CD4-positive, alpha-beta T cell treated with Interleukin-12 subunit alpha and Interleukin-12 subunit beta, for 1 hour (primary cell): ENCODE measurements at regions not wholly inside any gene's neighbourhood (a gene's known extent, or its start where the extent isn't known, plus 50 kb on each side); places are given as distances from the start of the nearest gene placed in this dataset.

Experiments
- DNase-seq: peaks from one replicate; pipeline ENCODE4 v3.0.0-alpha.2; 2020

DNA sequence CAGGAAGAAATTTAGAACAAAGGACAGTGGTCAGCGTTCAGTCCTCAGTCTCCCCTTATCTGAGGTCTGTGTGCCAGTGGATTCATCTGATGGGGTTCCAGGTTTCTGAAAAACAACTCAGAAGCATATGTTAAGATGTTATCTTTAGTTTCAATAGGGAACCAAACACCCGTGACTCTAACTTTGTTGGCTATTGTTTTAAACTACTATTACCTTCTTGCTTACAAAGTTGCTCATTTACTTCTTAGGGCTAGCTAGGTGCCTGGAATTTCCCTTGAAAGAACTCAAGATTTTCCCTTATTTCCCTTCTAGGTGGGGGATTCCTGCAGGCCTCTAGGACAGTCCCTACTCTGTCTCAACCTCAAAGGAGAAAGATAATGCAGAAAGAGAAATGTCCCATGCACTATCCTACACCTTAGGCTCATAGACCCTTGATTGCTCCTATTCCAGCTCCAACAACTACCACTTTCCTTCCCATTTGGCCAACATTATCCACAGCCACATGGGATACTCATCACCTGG is 192.5 kb upstream of the LYZL1 start:
- no peak for DNase-seq

DNA sequence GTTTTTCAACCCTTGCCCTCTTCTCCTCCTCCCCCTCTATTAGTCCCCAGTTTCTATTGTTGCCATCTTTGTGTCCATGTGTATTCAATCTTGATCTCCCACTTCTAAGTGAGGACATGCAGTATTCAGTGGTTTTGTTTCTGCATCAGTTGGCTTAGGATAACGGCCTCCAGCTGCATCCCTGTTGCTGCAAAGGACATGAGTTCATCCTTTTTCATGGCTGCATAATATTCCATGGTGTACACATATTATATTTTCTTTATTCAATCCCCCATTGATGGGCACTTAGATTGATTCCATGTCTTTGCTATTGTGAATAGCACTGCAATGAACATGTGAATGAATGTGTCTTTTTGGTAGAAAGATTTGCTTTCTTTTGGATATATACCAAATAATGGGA is 190.4 kb upstream of the LYZL1 start:
- no peak for DNase-seq

DNA sequence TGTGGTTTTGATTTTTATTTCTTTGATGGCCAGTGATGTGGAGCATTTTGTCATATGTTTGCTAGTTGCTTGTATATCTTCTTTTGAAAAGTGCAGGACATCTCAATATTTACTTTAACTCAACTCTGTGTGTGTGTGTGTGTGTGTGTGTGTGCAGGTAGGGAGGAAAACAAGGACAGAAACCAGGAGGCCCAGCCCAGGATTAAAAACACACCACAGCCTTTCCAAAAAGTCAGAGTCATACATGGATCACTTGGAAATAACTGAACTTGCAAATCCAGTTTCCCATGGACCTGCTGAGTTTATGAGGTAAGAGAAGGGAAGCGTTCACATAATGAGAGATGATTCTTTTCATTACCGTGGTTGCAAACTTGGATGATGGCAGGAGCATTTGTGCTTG is 189.9 kb upstream of the LYZL1 start:
- no peak for DNase-seq

DNA sequence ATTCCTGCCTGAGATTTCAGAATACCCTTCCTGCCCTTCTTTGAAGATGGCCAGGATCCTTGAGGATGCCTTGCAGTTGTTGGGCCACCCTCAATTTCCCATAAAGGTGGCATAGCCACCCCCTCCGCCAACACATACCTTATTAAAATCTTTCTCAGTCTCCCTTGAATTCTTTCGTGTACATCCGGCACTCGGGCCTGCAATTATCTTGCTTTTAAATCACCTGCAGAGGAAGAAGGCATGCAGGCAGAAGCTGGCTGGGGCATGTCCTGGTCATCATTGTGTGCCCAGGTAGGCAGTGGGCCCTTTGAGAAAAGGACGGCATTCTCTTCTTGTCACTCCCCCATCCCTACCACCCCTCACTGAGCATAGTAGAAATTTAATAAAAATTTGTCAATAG is 189.5 kb upstream of the LYZL1 start:
- no peak for DNase-seq

DNA sequence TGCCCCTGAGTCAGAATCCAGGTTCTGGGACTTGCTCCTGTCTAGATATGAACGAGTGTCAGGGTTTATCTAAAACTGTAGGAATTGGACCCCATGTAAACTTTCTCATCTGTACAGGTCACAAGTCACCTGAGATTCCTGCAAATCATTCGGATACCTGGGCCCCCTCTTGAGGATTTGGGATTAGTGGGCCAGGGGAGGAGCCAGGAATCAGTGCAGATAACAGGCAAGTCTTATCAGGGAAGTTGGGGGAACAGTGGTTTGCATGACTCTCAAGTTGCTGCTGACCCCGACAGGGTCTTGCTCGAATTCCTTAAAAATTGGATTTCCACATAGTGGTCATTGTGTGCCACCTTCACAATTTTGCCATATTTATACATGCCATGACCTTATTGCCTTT is 188.4 kb upstream of the LYZL1 start:
- DNase-seq: no peak

DNA sequence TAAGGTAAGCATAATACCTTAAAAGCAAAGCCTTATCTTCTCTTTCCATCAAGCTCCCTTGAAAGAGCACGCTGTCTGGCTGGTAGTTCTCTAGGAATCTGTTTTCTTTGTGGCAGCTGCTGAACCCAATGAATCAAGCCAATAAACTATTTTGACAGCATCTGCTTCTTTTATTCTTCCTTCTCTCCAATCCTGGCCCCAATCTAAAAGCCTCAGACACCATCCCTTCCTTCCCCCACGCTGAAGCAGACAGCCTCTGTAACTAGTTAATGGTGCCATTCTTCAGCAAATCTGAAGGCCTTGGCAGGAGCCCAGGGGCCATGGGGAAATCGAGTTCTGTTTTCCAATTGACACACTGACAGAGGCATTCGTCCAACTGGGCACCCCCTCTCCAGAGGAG is 186.6 kb upstream of the LYZL1 start:
- no peak for DNase-seq

DNA sequence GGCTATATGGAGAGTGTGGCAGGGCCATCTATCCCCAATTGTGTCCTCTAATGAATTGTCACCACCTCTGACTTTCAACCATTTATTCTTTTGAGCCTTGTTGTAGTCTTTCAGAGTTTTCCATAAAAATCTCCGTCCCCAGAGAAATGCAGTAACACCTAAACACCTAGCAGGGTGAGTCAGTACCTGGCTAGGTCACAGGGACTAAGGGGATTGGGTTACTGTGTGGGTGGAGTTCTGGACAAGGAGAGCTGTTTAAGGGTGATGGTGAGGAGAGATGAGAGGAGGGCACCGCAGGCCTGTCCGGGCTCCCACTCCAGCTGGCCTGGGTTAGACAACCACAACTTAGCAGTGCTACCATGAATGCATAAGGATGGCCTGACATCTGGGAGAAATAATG is 186.2 kb upstream of the LYZL1 start:
- DNase-seq: no peak

DNA sequence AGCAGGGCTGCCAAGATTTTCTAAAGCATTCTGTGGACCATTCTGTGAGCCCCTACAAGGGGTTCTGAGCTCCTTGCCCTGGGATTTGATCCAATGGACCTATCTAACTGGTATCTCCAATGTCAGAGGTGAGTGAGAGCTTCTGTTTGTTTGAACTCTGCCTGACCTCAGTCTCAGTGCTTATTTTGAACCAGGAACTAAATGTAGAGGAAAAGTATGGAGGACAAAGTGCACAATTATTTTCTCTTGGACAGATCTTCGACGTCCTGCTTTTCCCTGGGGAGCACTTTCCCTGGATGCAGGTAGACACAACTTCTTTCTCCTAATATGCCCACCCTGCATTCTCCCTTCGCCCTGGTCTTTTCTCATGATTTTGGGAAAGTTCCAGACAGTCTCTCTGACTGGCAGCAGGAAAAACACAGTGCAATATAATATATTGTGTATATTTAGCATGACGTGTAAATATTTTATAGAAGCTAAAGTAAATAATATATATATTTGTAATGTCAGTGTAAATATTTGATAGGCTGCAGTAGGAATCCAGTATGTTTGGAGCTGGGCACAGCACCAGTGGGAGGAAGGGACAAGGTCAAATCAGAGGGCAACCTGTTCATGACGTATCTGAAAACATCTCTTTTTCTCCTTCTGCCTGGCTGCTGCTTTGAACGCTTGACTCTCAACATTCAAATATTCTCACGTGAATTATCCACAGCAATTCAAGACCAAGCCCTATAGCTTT is 184.0 kb upstream of the LYZL1 start:
- DNase-seq: no peak

DNA sequence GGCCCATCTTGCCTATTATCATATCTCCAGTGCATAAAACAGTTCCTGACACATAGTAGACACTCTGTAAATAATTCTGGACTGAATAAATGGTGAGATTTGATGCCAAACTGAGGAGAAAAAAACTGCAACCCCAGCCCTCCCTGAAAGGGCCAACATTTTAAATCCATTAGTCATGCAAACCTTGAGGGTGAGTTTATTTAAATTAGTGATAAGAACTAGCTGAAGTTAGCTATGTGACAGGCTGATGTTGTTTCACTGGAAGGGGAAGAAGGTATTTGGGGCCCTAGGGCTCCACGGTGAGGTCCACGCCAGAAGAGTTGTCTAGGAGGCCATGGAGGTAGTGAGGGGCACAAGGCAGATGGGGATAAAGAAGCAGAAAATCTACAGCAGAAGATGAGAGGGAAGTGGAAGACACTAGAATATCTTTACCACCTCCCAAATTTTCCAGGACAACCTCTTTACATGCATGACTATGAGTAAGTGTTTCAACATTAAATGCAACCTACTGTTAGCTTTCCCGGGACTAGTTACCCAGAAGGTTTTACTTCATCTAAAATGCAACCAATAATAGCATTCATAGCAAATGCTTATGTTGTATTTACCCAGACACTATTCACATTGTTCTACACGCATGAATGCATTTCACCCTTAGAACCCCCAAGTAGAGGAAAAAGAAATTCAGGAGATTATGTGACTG is 183.2 kb upstream of the LYZL1 start:
- DNase-seq: no peak

DNA sequence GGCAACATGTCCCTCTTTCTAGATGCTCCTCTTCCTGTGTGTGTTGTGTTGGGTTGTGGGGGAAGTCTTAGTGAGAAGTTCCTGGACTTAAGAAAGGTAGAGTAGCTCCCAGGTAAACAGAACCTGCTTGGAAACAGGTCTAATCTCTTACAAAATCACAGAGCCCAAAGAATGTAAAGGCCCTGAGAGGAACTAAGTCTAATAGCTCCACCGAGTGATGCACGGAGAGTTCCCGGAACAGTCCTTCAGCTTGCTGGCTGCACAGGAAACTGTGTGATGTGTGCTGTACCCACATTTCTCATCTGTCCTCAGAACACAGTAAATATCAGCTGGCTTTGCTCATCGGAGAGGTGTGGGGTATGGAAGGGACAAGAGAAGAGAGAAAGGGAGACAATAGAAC is 182.6 kb upstream of the LYZL1 start:
- DNase-seq: no peak

DNA sequence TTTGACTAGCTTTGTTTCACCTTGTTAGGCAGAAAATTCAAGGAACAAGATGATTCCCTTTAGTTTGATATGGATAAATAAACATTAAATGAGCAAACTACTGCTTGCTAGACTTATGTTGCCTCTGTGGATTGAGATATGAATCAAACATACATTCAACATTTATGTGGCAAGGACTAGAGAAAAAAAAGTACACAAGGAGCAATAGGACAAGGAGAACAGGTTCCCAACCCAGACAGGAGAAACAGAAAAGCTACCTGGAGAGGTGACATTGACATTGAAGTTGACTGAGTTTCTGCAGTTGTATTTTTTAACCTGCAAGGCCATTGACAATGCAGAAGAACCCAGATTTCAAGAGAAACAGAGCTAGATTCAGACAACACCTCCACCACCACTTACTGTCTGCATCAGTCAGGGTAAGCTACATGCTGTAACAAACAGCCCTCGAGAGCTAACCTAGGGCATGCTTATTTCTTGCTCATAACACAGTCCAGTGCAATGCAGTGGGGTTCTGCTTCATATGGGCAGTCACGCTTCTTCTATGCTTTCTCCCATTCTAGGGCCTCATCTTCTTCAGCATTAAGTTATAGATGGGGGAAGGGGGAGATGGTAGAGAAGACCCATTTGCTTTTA is 180.9 kb upstream of the LYZL1 start:
- DNase-seq: no peak

DNA sequence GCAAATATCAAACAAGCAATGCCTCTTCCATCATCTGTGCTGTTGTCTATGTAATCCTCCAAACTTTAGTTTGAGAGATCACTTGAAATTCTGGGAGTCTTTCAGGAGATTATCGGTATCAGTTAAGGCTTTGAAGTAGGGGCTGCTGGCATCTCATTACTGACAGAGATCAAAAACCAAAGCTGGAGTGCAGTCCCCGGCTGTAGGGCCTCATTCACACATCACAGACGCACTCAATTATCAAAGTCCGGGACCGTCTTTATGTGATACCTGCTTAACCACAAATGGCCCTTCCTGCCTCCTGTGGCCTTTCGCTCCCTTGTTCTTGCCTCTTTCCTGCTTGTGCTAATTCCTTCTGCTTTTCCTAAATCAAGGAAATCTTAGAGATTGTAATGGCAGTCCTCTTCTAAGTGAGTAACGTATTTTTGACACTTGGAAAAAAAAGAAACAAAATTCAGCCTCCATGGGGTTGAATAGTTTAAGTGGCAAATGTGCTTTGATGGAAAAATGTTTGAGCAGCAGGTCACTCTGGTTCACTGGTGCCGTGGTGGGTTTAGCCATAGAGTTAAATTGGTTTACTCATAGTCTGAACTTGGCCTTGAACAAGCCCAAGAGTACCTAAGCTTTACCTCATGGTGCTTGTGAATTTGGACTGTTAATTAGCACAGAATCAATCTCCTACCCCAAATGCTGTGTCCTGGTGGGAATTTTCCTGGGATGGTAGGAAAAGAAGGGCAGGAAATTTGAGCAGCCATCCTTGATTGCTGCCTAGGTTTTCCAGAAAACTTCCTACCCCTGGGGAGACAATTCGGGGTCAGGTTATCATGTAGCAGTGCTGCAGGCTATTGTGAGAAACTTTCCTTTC is 178.9 kb upstream of the LYZL1 start:
- DNase-seq: no peak

DNA sequence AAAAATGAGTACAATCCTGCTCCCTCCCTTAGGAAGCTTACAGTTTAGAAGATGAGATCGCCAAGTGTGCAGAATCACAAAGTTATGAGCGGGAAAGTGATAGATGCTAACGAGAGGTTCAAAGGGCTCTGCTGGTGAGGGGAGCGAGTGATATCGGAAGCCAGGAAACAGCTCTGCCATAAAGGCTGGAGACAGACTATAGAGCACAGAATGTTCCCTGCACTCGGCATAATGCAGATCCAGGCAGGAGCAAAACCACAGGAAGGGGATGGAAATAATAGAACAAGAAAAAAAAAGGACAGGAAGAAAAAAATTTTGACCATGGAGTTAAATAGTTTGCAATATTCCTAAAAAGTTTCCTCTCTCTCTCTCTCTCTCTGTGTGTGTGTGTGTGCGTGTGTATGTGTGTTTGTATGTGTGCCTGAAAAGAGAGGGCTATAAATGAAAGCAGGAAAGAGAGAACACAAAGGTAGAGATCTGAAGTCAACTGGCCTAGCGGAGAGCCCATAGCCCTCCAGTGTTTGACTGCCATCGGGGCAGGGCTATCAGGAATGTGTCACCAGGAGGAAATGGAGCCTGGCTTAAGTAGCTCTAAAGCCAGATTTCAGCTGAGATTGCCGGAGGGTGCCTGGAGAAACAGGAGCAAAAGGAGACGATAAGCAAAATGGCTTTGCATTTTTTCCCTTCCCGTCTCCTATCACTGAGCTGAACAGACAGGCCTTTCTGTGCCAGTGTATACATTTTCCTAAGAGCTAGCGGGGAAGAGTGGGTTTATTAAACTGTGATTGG is 175.8 kb upstream of the LYZL1 start:
- DNase-seq: no peak

DNA sequence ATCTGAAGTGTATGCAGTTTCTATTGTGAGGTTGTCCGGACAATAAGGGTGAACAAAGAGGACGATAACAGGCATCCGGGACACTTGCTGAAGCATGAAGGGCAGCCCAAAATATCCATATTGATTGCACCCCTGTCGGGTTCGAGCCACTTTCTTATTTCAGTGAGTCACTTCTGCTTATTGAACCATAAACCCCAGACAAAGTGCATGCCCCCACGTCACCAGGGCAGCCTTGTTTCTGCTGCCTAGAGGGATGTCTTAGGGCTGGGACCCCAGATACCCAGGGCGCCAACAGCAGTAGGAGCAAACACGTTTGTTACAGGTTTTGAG is 175.3 kb upstream of the LYZL1 start:
- no peak for DNase-seq

DNA sequence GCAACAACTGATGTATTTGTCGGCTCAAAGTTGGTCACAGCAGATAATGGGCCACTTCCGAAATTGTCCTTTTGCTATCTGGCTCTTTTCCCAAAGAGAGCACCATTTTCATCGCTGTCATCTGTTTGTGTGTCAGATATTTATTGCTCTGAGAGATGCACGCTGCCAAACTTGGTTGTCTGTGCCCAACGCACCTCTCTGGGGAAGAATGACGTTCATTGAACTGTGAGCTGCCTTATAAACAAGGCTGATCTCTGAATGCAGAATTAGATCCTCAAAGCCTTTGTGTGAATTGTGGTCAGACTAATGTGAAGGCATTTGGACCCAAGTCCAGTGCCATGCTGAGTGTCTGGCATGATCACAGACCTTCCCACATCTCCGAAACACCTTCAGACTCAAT is 174.7 kb upstream of the LYZL1 start:
- DNase-seq: no peak

DNA sequence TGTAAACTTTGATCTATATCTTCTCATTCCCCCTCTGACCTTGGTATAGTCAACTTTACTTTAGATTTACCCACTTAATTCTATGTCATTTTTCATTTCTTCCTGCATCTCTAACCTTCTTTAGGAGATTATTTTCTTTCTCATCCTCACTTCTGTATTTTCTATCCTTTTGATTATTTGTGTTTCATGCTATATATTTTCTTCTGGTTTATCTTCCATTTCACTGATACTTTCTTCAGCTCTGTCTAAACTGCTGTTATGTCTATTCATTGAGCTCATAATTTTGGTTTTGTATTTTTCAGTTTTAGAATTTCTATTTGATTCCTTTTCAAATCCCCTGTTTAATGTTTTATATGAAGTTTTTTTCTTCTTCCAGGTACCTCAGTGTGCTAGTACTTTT is 171.1 kb upstream of the LYZL1 start:
- DNase-seq: no peak

DNA sequence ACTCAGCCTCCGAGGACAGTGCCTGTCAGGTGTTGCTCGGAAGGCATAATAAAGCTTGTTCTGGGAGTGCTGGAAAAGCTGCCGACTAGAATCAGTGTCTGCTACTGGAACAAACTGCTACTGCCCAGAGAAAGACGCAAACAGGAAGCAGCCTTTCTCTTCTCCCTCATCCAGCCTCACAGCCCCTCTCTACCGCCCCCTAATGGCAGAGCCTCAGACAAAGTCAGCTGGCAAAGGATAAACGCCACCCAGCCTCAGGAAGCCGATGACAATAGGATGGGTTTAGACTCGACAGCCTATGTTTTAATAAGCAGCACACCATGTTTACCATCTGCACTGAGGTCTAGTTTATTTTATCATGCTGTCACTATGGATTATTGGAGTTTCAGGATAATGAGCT is 169.5 kb upstream of the LYZL1 start:
- DNase-seq: no peak

DNA sequence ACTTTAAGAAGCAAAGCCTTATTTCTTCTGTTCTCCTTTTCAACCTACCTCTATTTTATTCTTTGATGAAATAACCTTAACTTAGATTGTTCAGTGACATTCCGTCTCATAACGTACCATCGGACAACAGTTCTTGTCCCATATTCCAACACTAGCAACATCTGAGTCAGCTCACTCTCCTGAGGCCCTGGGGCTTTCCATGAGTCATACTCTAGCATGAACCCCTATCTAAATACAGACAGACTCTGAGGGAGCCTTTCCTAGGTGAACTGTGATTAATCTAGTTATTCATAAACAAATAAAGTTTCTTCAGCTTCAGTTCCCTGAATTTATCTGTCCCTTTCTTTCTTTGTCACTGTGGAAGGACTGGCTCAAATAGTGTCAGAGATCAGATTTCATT is 168.7 kb upstream of the LYZL1 start:
- no peak for DNase-seq

DNA sequence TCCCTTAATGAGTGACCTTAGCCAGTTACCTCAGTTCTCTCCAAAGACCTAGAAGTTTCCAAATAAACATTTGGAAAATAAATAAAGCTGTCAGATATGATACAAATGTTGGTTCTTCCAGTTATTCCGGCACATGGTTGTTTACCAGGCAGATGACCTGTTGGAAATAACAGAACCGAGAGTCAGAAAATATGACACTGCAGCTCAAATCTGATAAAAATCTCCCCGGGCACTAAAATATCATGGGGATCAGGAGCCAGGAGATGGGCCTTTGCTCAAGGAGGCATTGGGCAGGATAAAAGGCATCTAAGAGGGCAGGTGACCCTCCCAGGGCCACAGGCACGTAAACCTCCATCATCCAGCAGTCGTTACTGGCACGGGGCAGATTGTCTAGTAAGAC is 164.0 kb upstream of the LYZL1 start:
- no peak for DNase-seq

DNA sequence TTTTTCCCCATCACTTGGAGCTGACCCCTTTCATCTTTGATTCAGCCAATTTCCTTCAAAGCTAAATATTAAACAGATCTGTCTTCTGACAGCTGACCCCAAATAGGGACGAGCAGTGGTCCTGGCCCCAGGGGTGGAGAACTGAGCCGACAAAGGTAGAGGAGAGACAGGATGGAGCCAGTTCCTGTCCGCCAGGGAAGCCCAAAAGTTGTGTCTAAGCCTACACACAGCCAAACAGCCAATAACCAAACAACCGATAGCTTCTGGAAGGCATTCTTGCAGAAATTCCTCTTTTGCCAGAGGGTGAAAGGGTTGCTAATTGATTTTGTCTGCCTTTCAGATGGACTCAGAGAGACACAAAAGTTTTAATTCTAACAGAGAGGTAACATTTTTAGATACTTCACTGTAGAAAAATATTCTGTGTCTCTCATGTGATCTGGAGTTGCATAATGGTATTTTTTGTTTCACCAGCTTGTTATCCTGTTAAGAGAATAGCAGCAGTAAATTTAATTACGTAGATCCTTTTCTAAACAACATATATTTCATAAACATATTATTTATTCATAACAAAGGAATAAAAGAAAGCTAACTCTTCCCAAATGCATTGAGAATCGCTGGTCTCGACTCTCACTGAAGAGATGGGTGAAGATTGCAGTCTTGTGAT is 161.7 kb upstream of the LYZL1 start:
- no peak for DNase-seq

DNA sequence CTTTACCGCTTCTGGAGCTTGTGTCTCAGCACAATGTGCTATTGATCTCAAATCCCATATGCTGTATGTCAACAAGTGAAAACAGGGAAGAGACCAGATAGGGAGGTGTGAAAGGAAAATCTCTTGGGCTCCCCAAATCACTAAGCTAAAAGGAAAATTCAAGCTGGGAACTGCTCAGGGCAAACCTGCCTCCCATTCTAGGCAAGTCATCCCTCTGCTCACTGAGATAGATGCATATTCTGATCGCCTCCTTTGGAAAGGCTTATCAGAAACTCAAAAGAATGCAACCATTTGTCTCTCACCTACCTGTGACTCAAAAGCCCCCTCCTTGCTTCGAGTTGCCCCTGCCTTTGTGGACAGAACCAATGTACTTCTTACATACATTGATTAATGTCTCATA is 161.1 kb upstream of the LYZL1 start:
- DNase-seq: no peak

DNA sequence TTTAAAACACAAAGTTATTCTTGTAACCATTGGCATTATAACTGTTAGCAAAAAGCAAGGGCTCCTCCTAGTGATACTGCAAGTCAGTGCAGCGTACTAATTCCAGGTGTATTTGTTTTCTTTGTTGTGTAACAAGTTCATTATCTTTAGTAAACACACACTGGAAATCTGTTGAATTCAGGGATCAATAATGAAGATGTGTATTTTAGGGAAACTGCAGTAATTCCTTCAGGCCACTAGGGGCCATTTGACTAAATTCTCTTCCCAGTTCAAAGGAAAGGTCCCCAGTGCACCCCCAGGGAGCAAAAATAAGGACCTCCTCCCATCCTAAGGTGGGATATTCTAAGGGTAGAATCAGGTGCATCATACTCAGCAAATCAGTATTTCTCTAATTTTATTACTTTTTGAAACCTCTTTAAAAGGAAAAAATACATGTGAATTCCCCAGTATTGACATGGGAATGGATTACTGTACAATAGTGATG is 158.6 kb upstream of the LYZL1 start:
- no peak for DNase-seq
